Suprapubic skin (tissue), 4 donors: ENCODE measurements at regions not wholly inside any gene's neighbourhood (a gene's known extent, or its start where the extent isn't known, plus 50 kb on each side); places are given as distances from the start of the nearest gene placed in this dataset.

Source experiments
- EP300 ChIP-seq: sonication (generic); formaldehyde crosslinking; IDR thresholded peaks from one replicate; pipeline ENCODE4 v1.6.1; 2017; ENCODE audit warnings: antibody characterized with exemption
- POLR2A ChIP-seq, 2 donors: fragments of 450-650 bp; IDR thresholded peaks; one replicate each; pipeline ENCODE4 v1.6.1; 2017; ENCODE audit warnings: antibody characterized with exemption in 2 of 2, mild to moderate bottlenecking in 2 of 2, moderate library complexity in 2 of 2
- POLR2AphosphoS5 ChIP-seq, 3 donors: sonication (generic); formaldehyde crosslinking; IDR thresholded peaks; one replicate each; pipeline ENCODE4 v1.6.1; 2017; ENCODE audit warnings: antibody characterized with exemption in 3 of 3
- TF ChIP-seq, protein P1 (sequence below), 2 donors: fragments of 200-600 bp in 1 of 2; fragments of 450-650 bp in 1 of 2; sonication (generic) in 1 of 2; IDR thresholded peaks; one replicate each; pipeline ENCODE4 v1.5.1; 2016 to 2019; ENCODE audit warnings: antibody characterized with exemption in 2 of 2, mild to moderate bottlenecking in 1 of 2, moderate library complexity in 1 of 2

DNA sequence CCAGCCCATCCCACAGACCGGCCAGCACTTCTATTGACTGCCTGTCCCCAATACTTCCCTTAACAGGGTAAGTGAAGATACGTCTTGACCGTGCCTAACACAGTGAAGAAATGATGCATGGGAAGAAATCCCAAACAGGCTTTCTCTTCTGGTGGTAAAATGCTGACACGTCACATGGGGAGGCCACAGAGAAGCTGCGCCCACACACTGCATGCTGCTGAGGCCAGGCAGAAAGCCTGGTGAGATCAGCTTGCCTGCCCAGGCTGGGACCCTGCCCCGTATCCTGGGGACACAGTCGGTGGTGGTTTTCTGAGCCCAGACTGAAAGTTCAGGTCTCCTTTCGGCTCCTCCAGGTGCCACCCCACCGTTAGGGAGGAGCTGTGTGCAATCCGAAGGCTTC is 356.3 kb upstream of the MGMT start:
- TF ChIP-seq POLR2A (IDR thresholded peaks at IDR 0.05) = no peak
- TF ChIP-seq, protein P1, sequence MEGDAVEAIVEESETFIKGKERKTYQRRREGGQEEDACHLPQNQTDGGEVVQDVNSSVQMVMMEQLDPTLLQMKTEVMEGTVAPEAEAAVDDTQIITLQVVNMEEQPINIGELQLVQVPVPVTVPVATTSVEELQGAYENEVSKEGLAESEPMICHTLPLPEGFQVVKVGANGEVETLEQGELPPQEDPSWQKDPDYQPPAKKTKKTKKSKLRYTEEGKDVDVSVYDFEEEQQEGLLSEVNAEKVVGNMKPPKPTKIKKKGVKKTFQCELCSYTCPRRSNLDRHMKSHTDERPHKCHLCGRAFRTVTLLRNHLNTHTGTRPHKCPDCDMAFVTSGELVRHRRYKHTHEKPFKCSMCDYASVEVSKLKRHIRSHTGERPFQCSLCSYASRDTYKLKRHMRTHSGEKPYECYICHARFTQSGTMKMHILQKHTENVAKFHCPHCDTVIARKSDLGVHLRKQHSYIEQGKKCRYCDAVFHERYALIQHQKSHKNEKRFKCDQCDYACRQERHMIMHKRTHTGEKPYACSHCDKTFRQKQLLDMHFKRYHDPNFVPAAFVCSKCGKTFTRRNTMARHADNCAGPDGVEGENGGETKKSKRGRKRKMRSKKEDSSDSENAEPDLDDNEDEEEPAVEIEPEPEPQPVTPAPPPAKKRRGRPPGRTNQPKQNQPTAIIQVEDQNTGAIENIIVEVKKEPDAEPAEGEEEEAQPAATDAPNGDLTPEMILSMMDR (IDR thresholded peaks at IDR 0.05) = no peak
- no peak for TF ChIP-seq POLR2AphosphoS5 (IDR thresholded peaks at IDR 0.05)
- TF ChIP-seq EP300 = no peak
